ENCODE measurements at regions not wholly inside any gene's neighbourhood (a gene's known extent, or its start where the extent isn't known, plus 50 kb on each side); places are given as distances from the start of the nearest gene placed in this dataset.

DNA sequence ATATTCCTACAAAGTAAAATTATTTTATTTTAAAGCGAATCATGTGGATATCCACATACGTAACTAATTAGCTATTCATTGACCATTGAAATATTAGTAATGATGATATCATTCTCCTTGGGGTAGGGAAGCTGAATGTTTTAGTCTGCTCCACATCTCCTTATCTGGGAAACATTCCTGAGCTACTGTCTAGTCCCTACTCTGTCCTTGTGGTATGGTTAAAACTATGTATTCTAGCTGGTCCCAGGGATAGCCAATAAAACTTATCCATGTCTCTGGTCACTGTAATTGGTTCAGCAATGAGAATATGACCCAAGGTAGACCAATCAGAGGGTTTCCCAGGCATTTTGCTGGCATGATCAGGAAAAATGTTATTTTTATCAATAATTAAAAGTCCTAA is 76.0 kb upstream of the DAP start:
- POLR2A ChIA-PET, result no interaction called here
- no peak overlapping the region for H3K4me2 ChIP-seq (ENCODE audit: low read length)
- H3K36me3 ChIP-seq (ENCODE audit: insufficient read depth, low read length), result no peaks in the 10 kb centered on the region
- no peak for TF ChIP-seq EZH2phosphoT487 (IDR thresholded peaks at IDR 0.05; ENCODE audit: borderline replicate concordance, low read depth, low read length)
- TF ChIP-seq, protein P1, sequence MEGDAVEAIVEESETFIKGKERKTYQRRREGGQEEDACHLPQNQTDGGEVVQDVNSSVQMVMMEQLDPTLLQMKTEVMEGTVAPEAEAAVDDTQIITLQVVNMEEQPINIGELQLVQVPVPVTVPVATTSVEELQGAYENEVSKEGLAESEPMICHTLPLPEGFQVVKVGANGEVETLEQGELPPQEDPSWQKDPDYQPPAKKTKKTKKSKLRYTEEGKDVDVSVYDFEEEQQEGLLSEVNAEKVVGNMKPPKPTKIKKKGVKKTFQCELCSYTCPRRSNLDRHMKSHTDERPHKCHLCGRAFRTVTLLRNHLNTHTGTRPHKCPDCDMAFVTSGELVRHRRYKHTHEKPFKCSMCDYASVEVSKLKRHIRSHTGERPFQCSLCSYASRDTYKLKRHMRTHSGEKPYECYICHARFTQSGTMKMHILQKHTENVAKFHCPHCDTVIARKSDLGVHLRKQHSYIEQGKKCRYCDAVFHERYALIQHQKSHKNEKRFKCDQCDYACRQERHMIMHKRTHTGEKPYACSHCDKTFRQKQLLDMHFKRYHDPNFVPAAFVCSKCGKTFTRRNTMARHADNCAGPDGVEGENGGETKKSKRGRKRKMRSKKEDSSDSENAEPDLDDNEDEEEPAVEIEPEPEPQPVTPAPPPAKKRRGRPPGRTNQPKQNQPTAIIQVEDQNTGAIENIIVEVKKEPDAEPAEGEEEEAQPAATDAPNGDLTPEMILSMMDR (conservative IDR thresholded peaks at IDR 0.05; ENCODE audit: low read length), result no peak
- no peak overlapping the region for H2AFZ ChIP-seq (ENCODE audit: low read length)
- no peaks in the 10 kb centered on the region for H3K4me1 ChIP-seq (ENCODE audit: insufficient read depth, low read length, poor library complexity, severe bottlenecking)
- CTCF ChIA-PET (ENCODE audit: unreplicated experiment), result no interaction called here
- no peak overlapping the region for H3K4me3 ChIP-seq (ENCODE audit: low read depth, low read length, poor library complexity, severe bottlenecking)
- intact Hi-C loops (cut with micrococcal nuclease; ENCODE audit: unreplicated experiment), result no loop called here
- no peaks in the 10 kb centered on the region for H3K9me2 ChIP-seq (ENCODE audit: insufficient read depth, low read length)
- H3K27ac ChIP-seq (ENCODE audit: low read depth, low read length, poor library complexity, severe bottlenecking), result no peak overlapping the region
- H4K20me1 ChIP-seq (ENCODE audit: insufficient read depth, low read length), result no peaks in the 10 kb centered on the region
- no TSS peak for BruUV-seq (replicated peaks)
- no peaks in the 10 kb centered on the region for H3K79me2 ChIP-seq (ENCODE audit: insufficient read depth, low read depth, low read length)
- no peaks in the 10 kb centered on the region for H3K9me3 ChIP-seq (ENCODE audit: low read length)
- no peak for DNase-seq (ENCODE audit: low spot score)

DNA sequence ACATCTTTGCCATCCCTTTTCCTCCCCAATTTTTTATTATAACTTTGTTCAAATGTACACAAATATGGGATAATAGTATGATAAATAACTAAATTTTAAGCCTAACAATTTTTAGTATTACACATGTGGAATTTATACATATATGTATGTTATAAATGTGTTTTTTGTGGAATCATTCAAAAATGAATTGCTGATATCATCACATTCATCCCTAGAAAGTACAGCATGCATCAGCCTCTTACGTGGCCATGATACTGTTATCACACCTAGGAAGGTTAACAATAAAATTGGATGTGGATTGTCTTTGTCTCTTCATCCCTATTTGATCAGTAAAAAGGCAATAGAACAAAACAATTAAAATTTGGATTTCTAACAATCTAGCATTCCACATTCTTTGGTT is 73.7 kb upstream of the DAP start:
- H3K36me3 ChIP-seq (ENCODE audit: insufficient read depth, low read length), result no peaks in the 10 kb centered on the region
- H3K27ac ChIP-seq (ENCODE audit: low read depth, low read length, poor library complexity, severe bottlenecking), result no peak overlapping the region
- TF ChIP-seq EZH2phosphoT487 (IDR thresholded peaks at IDR 0.05; ENCODE audit: borderline replicate concordance, low read depth, low read length), result no peak
- TF ChIP-seq, protein P1 (conservative IDR thresholded peaks at IDR 0.05; ENCODE audit: low read length), result no peak
- no peaks in the 10 kb centered on the region for H3K9me2 ChIP-seq (ENCODE audit: insufficient read depth, low read length)
- no TSS peak for BruUV-seq (replicated peaks)
- no peak overlapping the region for H3K4me3 ChIP-seq (ENCODE audit: low read depth, low read length, poor library complexity, severe bottlenecking)
- ChIA-PET CTCF (ENCODE audit: unreplicated experiment) (no interaction called here), POLR2A (interaction anchor here (0.6 kb wide), 1 partner anchor 61 kb away, joined by 3 read pairs; no protein-coding TSS in a partner anchor)
- no peaks in the 10 kb centered on the region for H3K9me3 ChIP-seq (ENCODE audit: low read length)
- intact Hi-C loops (cut with micrococcal nuclease; ENCODE audit: unreplicated experiment), result no loop called here
- no peak overlapping the region for H3K4me2 ChIP-seq (ENCODE audit: low read length)
- H4K20me1 ChIP-seq (ENCODE audit: insufficient read depth, low read length), result no peaks in the 10 kb centered on the region
- no peaks in the 10 kb centered on the region for H3K4me1 ChIP-seq (ENCODE audit: insufficient read depth, low read length, poor library complexity, severe bottlenecking)
- DNase-seq (ENCODE audit: low spot score), result no peak
- H2AFZ ChIP-seq (ENCODE audit: low read length), result no peak overlapping the region
- H3K79me2 ChIP-seq (ENCODE audit: insufficient read depth, low read depth, low read length), result no peaks in the 10 kb centered on the region

DNA sequence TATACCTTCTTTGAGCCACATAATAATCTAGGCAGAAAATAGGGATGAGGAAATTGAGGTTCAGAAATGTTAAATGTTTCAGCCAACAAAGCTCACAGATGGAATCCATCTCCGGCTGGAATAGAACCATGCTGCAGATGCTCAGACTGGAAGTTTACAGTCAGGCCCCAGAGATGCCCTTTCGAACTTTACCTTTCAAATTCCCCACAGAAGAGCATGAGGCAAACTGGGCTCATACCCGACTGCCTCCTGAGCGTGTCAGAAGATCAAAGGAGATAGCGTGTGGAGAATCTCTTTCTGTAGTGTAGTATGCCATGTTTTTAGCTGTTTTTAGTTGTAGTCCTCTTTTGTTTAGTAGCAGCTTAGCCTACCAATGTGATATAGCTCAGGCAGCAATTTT is 72.0 kb upstream of the DAP start:
- Histone ChIP-seq H3K4me2 (ENCODE audit: low read length) (no peak overlapping the region), H3K4me1 (ENCODE audit: insufficient read depth, low read length, poor library complexity, severe bottlenecking) (no peaks in the 10 kb centered on the region), H2AFZ (ENCODE audit: low read length) (no peak overlapping the region), H4K20me1 (ENCODE audit: insufficient read depth, low read length) (no peaks in the 10 kb centered on the region), H3K27ac (ENCODE audit: low read depth, low read length, poor library complexity, severe bottlenecking) (no peak overlapping the region), H3K9me2 (ENCODE audit: insufficient read depth, low read length) (no peaks in the 10 kb centered on the region), H3K36me3 (ENCODE audit: insufficient read depth, low read length) (no peaks in the 10 kb centered on the region), H3K79me2 (ENCODE audit: insufficient read depth, low read depth, low read length) (no peaks in the 10 kb centered on the region), H3K4me3 (ENCODE audit: low read depth, low read length, poor library complexity, severe bottlenecking) (no peak overlapping the region), H3K9me3 (ENCODE audit: low read length) (no peaks in the 10 kb centered on the region)
- BruUV-seq (replicated peaks), result no TSS peak
- ChIA-PET CTCF (ENCODE audit: unreplicated experiment) (no interaction called here), POLR2A (interaction anchor here (0.7 to 1.0 kb wide), 3 partner anchors 15 to 871 kb away, joined by 3 read pairs; no protein-coding TSS in a partner anchor)
- no peak for DNase-seq (ENCODE audit: low spot score)
- intact Hi-C loops (cut with micrococcal nuclease; ENCODE audit: unreplicated experiment), result no loop called here
- no peak for TF ChIP-seq EZH2phosphoT487 (IDR thresholded peaks at IDR 0.05; ENCODE audit: borderline replicate concordance, low read depth, low read length)
- TF ChIP-seq, protein P1 (conservative IDR thresholded peaks at IDR 0.05; ENCODE audit: low read length), result no peak
